BJ (cell line): ENCODE measurements at regions not wholly inside any gene's neighbourhood (a gene's known extent, or its start where the extent isn't known, plus 50 kb on each side); places are given as distances from the start of the nearest gene placed in this dataset.

Experiments used
- CTCF ChIA-PET: fragments of 350-600 bp; formaldehyde crosslinking; extraction: SDS; loops from one replicate; lab custom pipeline; 2021; ENCODE audit warnings: antibody characterized with exemption, inconsistent platforms; lab: Yijun Ruan, JAX
- POLR2A ChIA-PET: fragments of 300-600 bp; sonication (Branson Sonifier 250); formaldehyde crosslinking; extraction: SDS; loops from one replicate; lab custom pipeline; 2021; ENCODE audit warnings: antibody characterized with exemption; lab: Charles Lee
- DNase-seq: peaks from one replicate; pipeline ENCODE4 v3.0.0-alpha.2; 2011; ENCODE audit warnings: low read depth
- H3K27me3 ChIP-seq: 2 replicates; pipeline ENCODE4 v1.6.0; 2011; ENCODE audit warnings: low read length; ENCODE audit not compliant: control insufficient read depth, insufficient read depth
- H3K36me3 ChIP-seq: 2 replicates; pipeline ENCODE4 v1.5.1; 2011; ENCODE audit warnings: low read length; ENCODE audit not compliant: control insufficient read depth, insufficient read depth
- H3K4me3 ChIP-seq: 2 replicates; pipeline ENCODE4 v1.5.1; 2011; ENCODE audit warnings: low read depth, mild to moderate bottlenecking, control low read depth, low read length
- CTCF ChIP-seq: IDR thresholded peaks from 2 replicates; pipeline ENCODE4 v1.5.1; 2011; ENCODE audit warnings: low read depth, mild to moderate bottlenecking, control low read depth, inconsistent platforms, low read length, moderate library complexity; ENCODE audit not compliant: insufficient read depth

DNA sequence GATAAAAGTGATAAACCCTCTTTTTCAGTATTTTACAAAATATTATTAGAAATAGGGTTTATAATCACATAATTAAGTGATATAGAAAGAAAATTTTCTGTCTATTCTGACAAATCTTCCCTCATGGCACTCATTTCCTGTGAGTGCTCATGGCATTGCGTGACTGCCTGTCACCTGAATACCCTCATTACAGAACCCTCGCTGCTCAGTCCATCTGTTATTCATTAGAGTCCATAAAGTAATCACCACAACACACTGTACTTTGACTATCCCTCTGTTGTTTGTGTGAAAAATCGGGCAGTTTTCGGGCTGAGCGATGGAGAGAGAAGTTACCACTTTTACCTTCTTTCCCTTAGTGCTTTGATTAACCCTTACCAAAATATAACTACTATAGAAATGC is 100.4 kb upstream of the BRINP3 start:
- Histone ChIP-seq H3K4me3 (no peak overlapping the region), H3K36me3 (no peaks in the 10 kb centered on the region), H3K27me3 (no peaks in the 10 kb centered on the region)
- DNase-seq, result no peak
- no peak for TF ChIP-seq CTCF
- POLR2A ChIA-PET, result no interaction called here
- CTCF ChIA-PET, result no interaction called here

- Histone ChIP-seq H3K27me3 (no peaks in the 10 kb centered on the region), H3K4me3 (no peak overlapping the region), H3K36me3 (no peaks in the 10 kb centered on the region)
- CTCF ChIA-PET, result no interaction called here
- POLR2A ChIA-PET, result no interaction called here
- no peak for TF ChIP-seq CTCF
- no peak for DNase-seq
These were observed 100.9 kb upstream of the BRINP3 start for GRCh38 chr1:190578526-190578925.

DNA sequence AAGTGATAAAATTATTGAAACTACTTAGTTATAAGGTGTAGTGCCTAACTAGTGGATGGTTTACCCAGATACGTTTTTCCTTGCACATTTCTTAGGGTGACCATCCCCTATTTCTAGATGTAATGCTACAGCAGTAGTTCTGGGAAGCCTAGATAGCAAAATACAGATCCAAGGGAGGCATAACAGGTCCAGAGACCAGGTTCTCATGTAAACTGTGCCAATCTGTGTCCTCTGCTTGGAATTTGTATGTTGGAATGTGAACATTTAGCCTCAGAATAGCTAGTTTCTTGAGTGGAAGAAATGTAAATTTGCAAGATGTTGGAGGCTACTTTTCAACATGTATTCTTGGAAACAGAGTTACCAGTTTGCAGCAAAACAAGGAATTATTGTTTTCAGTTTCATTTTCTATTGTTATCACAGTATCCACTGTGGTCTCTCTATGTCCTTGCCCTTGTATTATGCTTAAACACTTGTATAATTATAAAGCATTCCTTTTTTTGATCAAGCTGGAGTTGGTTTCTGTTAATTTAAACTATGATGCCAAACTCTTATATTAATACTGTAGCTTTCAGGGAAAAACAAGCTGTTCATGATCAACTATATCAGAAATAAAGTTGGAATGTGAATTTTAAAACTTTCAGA is 102.0 kb upstream of the BRINP3 start:
- no peaks in the 10 kb centered on the region for H3K36me3 ChIP-seq
- no peak for DNase-seq
- ChIA-PET CTCF (no interaction called here), POLR2A (no interaction called here)
- no peak for TF ChIP-seq CTCF
- H3K27me3 ChIP-seq, result no peaks in the 10 kb centered on the region
- H3K4me3 ChIP-seq, result no peak overlapping the region

DNA sequence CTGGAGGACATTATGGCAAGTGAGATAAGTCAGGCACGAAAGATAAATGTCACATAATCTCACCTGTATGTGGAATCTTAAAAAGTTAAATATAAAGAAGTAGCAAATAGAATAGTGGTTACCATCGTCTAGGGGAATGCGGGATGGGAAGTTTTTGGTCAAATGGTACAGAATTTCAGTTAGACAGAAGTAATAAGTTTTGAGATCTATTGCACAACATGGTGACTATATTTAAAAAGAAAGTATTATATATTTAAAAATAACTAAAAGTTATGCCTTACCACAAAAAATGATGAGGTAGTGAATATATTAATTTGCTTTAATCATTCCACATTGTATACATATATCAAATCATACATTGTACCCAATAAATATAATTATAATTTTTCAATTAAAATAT is 106.2 kb upstream of the BRINP3 start:
- Histone ChIP-seq H3K27me3 (no peaks in the 10 kb centered on the region), H3K36me3 (no peaks in the 10 kb centered on the region), H3K4me3 (no peak overlapping the region)
- no peak for TF ChIP-seq CTCF
- POLR2A ChIA-PET, result no interaction called here
- no peak for DNase-seq
- CTCF ChIA-PET, result no interaction called here

GRCh38 chr1:190588424-190588823 is 110.8 kb upstream of the BRINP3 start:
- ChIA-PET POLR2A (no interaction called here), CTCF (no interaction called here)
- no peaks in the 10 kb centered on the region for H3K36me3 ChIP-seq
- H3K27me3 ChIP-seq, result no peaks in the 10 kb centered on the region
- no peak for TF ChIP-seq CTCF
- H3K4me3 ChIP-seq, result no peak overlapping the region
- no peak for DNase-seq
